AG20443 (cell line): ENCODE measurements at regions not wholly inside any gene's neighbourhood (a gene's known extent, or its start where the extent isn't known, plus 50 kb on each side); places are given as distances from the start of the nearest gene placed in this dataset.
"Not testable (repeated sequence)": the region's sequence is repeated elsewhere in the genome, so short reads cannot be mapped to it uniquely, and the experiment has no call there.

Experiments used
- DNase-seq: peaks from one replicate; pipeline ENCODE4 v3.0.0; 2012; ENCODE audit warnings: low spot score, mixed read lengths

DNA sequence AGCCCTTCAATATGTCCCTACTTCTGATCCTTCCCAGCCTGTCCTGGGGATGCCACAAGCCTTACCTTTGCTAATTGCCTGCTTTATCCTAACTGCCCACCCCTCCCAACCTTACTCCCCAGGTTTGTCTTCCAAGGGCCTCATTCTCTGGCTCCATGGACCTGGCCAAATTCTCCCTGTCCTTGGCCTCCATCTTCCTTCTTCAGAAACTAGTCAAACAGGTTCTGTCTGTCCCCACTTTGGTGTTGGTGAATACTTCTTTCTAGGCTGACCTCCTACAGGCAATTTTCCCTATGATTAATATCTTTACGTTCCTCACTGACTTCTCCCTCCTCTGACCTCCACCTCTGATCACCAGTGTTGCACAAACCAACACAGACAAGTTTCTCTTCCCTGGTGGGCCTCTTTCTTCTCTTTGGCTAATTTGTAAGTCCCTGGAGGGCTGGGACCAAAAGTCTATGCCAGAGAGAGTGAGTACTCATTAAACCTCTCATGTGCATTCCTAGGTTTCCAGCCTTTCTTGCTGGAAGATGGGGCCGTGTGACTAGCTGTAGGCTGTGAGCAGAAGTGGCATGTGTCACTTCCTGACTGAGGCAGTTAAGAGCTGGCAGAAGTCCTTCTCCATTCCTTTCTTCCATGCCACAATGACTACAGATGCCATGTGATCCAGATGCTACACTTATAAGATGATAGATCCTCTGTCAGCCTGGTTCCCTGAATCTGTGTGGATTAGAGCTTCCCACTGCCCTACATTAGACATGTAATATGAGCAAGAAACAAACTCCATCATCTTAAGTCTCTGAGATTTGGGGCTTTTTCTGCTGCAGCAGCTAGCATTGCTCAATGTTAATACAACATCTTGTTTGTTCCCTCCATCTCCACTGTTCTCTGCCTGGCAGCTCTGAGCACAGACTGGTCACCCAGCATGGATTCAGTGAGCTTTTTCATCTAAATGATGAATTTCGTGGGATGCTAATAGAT is 382.7 kb downstream of the RPS24 start:
- DNase-seq, result peak; percentile 80

DNA sequence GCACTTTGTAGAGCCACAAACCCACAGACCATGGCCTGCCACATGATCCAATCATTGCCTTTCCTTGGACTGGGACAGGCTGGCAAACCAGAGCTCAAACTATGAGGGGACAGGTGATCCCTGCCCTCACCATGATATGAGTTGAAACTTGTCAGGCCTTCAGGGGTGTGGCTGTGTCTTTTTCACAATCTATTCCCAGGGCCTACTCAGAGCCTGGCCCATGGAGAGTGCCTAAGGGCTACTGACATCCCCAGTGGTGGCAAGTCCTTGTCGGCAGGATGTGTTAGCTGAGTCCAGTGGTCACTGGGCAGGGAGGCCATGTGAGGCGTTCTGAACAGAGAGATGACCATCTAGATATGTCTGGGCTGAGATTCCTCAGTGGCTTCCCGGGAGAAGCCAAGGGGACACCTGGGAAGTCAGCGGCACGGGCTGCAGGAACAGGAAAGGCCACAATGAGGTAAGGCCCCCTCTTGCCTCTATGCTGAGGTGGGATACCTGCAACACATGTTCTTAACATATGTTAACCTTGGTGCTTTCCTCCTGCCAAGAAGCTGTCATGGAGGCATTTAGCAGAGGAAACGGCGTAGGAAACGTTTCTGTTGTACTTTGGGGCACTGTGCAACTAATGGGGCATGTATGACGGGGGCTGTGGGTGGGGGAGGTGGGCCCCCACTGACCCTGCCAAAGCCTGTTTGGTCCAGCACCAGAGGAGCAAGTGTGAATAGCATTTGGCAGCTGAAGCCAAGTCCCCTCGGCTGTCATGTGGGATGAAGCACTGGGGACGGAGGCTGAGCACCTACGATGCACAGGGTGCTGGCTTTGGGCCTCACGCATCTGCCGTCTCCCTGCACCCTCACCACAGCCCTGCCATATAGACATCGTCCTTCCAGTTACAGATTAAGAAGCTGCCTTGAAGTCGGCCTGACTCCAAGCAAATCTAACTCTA is 384.0 kb downstream of the RPS24 start:
- no peak for DNase-seq

DNA sequence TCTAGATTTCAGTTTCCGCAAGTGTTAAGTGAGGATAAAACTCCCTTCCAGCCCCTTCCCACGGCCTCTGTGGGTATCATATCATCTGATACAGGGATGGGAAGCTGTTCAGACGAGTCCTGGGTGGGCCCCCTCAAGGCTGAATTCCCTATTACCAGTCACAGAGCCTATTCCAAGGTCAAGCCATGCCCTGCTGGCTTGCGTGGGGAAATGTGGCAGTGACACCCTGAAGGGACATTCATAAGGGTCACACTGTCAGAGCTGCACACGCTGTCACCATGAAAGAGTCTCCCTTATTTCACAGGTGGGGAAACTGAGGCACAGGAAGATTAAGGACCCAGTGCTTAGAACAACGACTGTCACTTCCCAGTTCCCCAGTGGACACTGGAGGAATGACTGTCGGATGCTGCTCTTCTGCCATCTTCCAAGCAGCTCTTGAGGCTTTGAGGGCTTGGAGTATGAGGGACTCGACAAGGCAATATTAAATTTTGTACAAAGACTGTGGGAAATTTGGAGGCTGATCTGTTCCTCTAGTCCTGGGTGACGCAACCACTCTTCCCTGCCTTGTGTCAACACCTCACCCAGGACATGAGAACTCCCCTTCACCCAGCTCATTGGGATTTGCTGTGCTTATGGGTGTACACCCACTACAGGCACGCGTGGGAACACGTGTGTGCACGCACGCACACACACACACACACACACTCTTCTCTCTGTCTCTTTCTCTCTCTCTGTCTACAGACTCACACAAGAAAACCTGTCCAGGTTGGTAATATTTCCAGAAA is 386.0 kb downstream of the RPS24 start:
- no peak for DNase-seq

DNA sequence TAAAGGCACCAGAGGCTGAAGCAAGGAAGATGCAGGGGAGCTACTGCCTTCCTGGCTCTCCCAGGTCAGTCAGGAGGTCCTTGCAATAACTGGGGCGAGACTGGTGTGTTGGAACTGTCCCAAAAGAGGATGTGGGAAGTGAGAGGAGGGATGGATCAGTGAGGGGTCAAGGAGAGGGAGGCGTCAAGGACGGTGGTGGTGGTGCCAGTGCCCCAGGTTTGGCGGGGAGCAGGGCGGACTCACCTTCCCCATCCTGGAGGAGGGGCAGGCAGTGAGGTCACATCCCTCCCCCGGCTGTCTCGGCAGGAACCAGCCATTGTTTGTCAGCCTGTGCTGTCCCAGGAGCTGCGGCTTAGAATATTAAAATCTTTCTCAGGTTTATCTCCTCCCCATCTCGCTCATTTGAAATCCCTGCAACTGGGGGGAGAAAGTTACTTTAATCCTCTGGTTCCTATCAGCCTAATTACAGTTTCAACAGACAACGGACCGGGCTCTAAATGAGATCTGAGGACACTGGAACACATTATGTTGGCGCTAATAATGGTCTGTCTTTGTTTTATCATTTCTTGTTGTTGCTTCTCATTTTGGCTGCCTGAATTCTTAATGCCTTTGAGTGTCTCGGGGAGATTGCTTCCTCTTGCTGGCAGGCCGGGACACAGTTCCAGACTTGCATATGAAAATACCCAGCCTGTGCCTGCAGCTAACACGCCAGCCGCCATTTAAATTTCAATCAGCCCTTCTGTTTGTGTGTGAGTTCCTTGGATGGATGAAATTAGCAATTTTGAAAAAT is 387.5 kb downstream of the RPS24 start:
- DNase-seq, result no peak

DNA sequence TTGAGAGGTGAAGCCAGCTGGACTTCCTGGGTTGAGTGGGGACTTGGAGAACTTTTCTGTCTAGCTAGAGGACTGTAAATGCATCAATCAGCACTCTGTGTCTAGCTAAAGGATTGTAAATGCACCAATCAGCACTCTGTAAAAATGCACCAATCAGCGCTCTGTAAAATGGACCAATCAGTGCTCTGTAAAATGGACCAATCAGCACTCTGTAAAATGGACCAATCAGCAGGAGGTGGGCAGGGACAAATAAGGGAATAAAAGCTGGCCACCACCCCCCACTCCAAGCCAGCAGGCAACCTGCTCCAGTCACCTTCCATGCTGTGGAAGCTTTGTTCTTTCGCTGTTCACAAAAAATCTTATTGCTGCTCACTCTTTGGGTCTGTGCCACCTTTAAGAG is 390.4 kb downstream of the RPS24 start:
- not testable (repeated sequence) for DNase-seq

DNA sequence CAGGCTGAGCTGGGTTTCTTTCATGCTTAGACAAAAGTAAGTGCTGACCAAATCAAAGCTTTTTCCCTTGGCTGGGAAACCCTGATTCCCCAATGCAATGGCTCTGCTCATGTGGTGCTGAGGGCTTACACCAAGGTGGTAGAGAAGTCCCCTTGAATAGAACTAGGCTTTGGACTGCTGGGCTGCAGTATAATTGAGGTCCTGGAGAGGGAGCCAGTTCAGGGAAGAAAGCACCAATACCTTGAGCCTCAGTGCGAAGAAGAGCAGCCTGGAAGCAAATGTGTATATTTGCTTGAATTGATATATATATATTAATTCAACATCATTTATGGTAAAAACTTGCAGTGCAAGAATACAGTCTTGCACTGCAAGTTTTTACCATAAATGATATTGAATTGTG is 391.1 kb downstream of the RPS24 start:
- DNase-seq, result no peak

DNA sequence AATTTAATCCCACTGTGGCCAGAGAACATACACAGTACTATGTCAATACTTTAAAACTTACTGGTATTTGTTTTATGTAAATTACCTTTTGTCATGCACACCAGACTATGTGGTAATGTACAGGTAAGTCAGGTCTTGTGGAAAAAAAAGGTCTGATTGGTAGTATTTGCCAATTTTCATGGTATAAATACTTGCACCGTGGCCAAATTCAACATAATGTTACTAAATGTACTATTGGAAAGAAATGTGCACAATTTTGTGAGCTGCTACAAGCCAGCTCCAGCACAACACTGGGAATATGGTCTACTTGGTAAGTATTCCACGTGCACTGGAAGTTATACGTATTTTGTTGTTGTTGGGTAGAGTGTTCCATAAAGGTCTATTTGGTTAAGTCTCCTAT is 392.5 kb downstream of the RPS24 start:
- DNase-seq, result no peak

DNA sequence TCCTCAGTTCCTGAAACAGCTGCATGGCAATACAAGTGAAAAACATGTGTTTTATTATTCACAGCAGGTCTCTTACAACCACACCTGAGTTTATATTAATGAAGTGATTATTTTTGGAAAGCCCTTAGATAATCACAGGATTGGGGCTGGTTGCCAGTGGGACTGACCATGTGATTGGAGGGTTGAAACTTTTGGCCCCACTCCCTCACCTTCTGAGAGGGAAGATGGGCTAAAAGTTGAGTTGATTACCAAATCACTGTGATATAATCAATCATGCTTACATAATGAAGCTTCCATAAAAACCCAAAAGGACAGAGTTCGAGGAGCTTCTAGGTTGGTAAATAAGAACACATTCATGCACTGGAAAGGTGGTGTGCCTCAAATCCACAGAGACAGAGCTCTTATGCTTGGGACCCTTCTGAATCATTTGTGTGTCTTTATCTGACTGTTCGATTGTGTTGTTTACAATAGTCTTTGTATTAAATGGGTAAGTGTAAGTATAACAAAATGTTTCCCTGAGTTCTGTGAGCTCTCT is 393.9 kb downstream of the RPS24 start:
- DNase-seq, result no peak

DNA sequence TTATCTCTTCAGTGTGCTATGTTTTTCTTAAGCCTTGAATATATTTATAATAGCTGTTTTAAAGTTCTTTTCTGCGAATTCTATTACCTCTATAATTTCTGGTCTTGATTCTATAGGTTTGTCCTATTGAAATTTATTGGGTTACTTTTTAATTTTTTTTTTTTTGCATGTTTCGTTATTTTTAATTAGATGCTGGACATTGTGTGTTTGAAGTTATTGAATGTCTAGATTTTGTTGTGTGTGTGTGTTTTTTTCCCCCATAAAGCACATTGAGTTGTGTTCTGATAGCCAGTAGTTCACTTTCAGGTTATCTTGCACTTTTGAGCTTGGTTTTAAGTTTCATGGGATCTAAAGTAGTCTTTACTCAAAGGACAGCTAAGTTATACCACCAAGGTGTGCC is 394.9 kb downstream of the RPS24 start:
- no peak for DNase-seq

DNA sequence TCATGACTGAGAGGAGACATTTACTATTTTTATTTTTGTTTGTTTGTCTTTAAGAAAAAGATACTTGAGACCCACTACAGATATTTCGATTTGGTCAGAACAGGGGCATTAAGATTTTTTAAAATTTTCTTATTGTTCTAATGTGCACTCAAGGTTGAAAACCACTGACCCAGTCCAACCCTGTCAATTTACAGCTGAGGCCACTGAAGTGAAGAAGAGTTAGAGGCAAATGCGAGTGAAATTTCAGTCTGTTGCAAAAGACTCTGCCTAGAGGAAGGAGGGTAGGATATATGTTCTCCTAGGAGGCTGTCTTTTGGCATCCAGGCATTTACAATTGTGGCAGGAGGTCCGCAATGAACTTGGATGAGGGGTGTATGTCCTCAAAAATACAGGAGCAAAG is 396.3 kb downstream of the RPS24 start:
- DNase-seq, result no peak

DNA sequence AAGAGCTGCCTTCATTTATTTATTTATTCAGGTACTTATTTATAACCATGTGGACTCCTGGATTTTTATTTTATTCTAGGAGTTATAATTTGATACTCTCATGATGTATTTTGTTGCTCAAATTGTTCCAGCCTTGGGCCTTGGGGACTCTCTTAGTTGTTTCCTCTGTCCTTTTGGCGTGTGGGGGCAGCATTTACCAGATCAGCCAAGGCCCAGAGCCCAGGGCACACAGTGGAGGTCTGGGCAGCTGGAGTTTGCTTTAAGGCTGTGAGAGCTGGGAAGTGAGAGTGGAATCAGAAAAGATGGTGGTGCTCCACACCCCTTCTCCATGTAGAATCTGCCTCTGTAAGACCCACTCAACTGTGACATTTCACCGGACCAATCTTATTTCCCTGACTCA is 398.9 kb downstream of the RPS24 start:
- DNase-seq, result peak; percentile 48

DNA sequence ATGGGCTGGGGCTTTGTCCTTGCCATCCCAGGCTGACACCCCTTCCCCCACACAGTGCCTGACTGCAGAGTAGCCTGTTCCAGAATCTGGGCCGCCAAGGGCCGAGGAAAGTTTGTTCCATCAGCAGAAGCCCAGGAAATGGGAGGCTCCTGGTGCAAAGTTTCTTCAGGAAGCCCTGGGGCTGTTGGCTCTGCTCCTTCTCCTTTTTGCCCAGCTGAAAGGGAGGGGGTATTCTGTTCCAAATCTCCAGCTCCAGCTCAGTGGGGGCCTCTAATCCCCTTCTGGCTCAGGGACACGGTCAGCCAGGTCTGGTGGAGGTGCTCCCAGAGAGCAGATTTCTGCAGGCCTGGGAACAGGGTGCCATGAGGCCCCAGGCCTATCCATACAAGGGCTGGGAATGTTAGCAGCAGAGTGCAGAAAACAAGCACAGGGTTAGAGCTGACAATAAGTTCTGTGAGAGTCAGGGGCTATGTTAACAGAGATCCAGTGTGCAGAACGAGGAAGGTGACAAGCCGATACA is 399.5 kb downstream of the RPS24 start:
- no peak for DNase-seq

DNA sequence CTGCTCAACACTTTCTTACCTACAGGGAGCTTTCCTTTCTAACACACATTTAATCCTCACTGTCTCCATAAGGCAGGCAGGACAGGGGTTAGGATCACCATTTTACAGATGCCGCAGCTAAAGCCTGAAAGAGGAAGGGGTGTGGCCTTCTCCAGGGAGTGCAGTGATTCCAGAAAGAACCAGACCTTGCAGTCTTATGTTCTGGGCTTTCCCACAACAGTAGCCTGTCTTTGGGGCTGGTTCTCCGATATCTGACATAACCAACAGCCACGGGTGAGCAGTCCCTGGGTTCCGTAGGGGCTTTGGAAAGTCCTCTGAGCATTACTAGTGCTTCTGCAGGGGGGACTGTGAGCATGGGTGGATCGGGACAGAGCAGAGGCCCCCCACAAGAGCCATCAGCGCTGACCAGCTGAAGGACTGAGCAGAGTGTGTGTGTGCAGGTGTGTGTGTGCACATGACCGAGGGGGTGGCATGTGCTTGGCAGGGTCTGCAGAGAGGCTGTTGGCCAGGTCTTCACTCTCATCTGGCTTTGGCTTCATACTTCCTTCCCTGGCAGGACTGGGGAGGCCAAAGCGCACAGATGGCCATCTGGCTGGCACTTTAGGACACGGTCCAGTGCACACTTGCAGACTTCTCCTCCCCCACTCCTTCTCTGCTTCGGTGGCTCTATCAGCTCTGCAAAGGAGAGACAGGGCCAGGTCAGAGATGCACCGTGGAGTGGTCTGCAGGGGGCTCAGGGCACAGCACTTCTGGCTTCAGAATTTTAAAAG is 400.3 kb downstream of the RPS24 start:
- no peak for DNase-seq

DNA sequence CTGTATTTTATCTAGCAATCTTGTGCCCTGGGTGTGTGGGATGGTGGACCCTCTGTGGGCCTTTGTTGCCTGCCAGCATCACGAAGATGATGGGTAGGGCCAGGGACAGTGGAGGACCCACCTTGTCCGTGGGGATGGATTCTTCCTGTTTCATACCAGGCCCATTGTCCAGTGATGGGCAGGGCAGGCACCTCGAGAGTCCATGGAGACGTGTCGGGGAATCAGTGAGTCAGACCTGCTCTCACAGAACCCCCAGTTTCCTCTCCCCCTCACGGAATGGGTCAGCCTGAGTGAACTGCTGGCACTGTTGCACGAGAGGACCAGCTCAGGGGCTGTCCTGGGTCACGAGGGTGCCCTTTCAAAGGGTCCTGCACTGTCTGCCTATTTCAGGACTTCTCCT is 401.2 kb downstream of the RPS24 start:
- DNase-seq, result no peak

DNA sequence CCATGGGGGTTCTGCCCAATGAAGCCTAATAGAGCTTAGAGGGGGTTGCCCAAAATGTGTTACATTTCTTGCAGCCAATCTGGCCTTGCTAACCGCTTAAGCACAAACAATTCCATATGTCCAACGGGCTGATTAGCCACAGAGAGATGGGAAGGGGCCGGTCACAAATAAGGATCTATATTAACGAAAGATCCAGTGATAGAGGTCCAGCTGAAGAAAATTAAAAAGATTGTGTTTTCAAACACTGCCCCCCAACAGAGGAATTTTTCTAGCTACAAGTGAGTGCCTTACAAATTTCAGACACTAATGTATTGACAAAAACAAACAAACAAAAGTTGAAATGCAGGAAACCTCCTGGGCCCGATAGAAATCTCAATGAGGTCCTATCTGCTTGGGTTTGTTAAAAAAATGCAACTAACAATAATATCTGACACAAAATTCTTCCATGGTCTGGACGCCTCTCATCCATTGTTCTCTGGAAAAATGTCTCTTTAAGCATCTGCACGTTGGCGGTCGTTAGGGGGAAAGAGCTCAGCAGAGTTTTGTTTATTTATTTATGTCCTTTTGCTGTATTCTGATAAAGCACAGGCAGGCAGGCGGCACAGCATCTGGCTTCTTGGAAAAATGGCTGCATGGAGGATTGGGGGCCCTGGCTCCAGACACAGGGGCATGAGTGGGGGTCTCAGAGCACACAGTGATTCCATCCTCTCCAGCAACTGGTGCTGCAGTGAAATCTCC is 402.0 kb downstream of the RPS24 start:
- DNase-seq, result no peak

DNA sequence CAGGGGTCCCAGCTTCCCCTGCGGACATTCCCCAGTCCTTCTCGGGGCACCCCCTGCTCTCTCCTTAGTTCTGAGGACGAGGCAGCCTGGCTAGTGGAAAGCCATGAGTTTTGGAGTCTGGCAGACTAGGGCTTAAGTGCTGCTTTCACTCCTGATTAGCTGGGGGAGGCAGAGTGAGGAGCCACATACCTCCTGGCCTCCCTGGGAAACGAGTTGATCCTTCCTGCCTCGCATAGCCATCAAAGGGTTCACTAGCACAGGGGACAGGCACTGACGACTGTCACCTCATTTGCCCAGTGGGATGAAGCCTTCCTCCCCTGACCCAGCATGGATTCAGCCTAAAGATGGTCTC is 402.5 kb downstream of the RPS24 start:
- DNase-seq, result no peak

DNA sequence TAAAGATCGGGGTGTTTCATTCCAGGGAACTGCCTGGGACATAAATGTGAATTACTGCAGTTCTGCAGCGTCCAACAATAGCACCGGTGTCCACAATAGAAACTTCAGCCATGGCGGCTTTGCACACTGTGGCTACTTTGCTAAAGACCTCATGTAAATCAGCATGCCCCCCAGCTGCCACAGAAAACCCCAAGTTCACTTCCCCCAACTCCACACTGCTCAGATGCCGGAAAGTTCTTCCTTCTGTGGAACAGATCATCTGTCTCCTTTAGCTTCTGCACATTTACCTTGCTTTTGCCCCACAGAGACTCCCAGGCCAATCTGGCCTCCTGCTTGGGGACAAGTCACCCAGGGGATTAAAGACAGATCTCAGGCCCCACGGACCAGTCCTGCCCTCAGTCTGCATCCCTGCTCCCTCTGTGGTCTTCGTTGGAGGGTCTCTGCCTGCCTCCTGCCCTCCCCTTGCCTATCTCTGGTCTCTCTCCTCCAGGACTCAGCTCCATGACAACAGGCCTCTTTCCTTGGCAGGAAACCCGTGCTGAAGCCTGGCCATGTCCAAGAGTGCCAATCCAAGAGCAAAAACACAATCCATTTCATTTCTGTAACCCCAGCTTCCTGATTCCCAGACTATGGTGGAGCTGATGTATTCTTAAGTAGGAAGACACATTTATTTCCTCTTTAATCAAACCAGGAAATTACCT is 403.2 kb downstream of the RPS24 start:
- DNase-seq, result no peak

DNA sequence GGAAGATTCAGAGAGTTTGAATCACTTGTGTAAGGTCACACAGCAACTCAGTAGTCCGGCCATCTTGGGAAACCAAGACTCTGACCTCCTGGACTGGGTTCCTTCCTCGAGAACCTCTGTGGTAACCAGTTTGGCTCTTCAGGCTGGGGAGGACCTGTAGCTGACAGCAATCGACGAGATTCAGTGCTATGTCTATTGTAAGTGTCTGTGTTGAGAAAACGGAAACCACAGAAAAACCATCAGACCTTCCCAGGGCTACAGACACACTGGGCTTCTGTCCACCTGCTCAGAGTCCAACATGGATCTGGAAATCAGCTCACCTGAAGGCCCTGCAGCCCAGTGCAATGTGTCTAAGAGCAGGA is 403.7 kb downstream of the RPS24 start:
- no peak for DNase-seq
